ENCODE measurements at regions not wholly inside any gene's neighbourhood (a gene's known extent, or its start where the extent isn't known, plus 50 kb on each side); places are given as distances from the start of the nearest gene placed in this dataset.

- DNase-seq (ENCODE audit: low read depth): no peak
These were observed 550.5 kb downstream of the MMUT start for GRCh38 chr6:48912503-48912902.

GRCh38 chr6:48904809-48905208, 558.2 kb downstream of the MMUT start:
- no peak for DNase-seq (ENCODE audit: low read depth)

DNA sequence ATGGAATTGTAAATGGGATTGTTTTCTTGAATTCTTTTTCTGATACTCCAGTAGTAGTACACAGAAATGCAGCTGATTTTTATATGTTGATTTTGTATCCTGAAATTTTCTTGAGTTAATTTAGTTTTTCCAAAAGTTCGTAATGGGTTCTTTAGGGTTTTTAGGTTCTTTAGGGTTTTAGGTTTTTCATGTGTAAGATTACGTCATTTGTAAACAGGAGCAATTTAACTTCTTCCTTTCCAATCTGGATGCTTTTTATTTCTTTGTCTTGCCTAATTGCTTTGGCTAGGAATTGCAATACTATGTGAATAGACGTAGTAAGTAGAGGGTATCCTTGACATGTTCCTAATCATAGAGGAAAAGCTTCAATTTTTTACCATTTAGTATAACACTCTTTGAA, 568.6 kb downstream of the MMUT start:
- DNase-seq (ENCODE audit: low read depth): no peak

- DNase-seq (ENCODE audit: low read depth): no peak
These were observed 570.0 kb downstream of the MMUT start for GRCh38 chr6:48893048-48893447.

DNA sequence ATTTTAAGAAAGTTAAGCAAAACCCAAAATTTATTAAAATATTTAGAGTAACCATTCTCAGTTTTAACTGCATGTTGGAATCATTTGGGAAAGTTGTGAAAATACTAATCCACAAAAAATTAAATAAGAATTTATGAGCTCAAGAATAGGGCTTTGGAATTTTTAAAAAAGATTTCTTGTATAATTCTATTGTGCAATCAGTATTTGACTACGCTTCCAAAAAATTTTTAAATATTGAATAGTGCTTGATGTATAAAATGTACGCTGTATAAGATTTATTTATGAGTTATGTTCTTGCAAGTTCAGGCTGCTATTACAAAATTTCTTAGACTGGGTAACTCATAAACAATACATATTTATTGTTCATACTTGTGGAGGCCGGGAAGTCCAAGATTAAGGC, 571.7 kb downstream of the MMUT start:
- DNase-seq (ENCODE audit: low read depth): no peak

GRCh38 chr6:48889429-48889828, 573.6 kb downstream of the MMUT start:
- DNase-seq (ENCODE audit: low read depth): no peak

- no peak for DNase-seq (ENCODE audit: low read depth)
These were observed 579.9 kb downstream of the MMUT start for GRCh38 chr6:48883116-48883515.

GRCh38 chr6:48881551-48881950, 581.5 kb downstream of the MMUT start:
- DNase-seq (ENCODE audit: low read depth): no peak

DNA sequence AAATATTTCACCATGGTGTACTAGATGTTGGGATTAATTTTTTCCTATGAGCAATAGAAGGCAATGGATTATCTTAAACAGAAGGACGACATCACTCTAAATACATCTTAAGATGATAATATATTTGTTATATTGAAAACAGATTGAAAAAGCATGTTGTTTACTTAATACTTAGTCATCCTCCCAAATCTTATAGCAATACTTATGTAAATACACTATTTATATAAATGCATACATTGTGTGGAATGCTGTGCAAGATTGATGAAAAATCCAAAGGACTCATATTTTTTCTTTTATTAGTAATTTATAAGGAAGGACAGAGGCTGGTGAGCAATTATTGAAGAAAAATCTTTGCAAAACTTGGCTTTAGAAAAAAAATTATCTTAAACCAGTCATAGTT, 593.5 kb downstream of the MMUT start:
- DNase-seq (ENCODE audit: low read depth): no peak

GRCh38 chr6:48866682-48867081, 596.4 kb downstream of the MMUT start:
- no peak for DNase-seq (ENCODE audit: low read depth)

- DNase-seq (ENCODE audit: low read depth): no peak
These were observed 602.9 kb downstream of the MMUT start for GRCh38 chr6:48860175-48860574.

- no peak for DNase-seq (ENCODE audit: low read depth)
These were observed 603.4 kb downstream of the MMUT start for GRCh38 chr6:48859562-48860123.

GRCh38 chr6:48845219-48845618, 617.8 kb downstream of the MMUT start:
- no peak for DNase-seq (ENCODE audit: low read depth)

GRCh38 chr6:48844696-48845095, 618.4 kb downstream of the MMUT start:
- no peak for DNase-seq (ENCODE audit: low read depth)

- no peak for DNase-seq (ENCODE audit: low read depth)
These were observed 622.2 kb downstream of the MMUT start for GRCh38 chr6:48840896-48841295.

DNA sequence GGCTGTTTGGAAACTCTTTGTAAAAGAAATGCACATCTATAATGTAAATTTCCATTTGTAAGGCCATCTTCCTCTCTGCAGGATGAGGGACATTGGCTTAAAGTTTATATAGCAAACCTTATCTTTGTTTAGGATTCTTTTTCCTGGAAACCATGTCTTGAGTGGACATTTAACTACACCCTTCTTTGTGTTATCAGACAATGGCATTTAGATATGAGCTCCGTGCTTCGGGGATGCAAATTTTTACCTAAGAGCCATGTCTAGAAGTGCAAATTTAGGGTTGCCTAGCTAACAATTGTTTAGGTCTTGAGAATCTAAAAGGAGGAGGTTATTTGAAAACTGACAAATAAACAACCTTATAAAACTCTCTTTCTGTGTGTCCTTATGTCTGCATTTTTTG, 623.8 kb downstream of the MMUT start:
- no peak for DNase-seq (ENCODE audit: low read depth)

DNA sequence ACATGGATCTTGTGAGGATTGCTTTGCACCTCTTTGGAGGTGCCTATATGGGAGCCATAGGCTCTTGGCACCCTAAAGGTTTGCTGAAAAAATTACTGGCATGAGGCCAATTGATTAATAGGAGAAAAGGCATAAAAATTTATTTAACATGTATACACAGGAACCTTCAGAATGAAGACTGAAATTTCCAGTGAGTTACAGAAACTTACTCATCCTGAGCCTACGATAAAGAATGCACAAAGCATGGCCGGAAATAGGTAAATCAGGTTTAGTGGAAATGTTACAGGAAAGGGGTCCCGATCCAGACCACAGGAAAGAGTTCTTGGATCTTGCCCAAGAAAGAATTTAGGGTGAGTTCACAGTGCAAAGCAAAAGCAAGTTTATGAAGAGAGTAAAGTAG, 625.3 kb downstream of the MMUT start:
- DNase-seq (ENCODE audit: low read depth): no peak

DNA sequence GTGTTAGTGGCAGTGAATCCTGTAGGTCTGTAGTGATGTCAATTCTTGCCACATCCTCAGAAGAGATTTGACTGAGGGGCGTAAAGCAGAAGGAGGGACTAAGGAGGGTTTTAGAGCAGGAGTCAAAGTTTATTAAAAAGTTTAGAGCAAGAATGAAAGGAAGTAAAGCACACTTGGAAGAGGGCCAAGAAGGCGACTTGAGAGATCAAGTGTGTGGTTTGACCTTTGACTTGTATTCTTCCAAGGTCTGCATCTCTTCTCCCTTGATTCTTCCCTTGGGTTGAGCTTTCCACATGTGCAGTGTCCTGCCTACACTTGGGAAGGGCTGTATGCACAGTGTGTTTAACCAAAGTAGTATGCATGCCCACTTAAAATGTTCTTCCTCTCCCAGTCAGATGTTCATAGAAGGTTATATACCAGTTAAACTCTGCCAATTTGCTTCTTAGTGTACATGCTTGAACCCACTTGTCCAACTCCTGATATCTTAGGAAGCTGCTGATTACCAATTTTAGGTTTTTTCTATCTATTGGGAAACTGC, 627.6 kb downstream of the MMUT start:
- no peak for DNase-seq (ENCODE audit: low read depth)

GRCh38 chr6:48834706-48835105, 628.3 kb downstream of the MMUT start:
- DNase-seq (ENCODE audit: low read depth): no peak

DNA sequence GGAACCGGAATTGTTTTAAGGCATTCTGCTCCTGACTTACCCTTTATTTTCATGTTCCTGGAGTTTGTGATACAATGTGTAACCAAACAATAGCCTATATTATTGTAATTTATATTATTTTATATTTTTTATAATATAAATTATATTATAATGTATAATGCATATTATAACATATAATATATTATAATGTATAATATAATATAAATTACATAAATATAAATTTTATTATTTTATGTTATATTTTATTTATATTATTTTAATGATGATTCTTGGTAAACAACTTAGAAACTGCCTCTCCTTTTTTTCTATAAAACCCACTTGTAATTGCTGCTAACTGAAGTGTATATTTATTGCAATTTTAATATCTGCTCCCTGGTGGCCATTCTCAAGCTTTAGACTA, 629.1 kb downstream of the MMUT start:
- DNase-seq (ENCODE audit: low read depth): no peak

DNA sequence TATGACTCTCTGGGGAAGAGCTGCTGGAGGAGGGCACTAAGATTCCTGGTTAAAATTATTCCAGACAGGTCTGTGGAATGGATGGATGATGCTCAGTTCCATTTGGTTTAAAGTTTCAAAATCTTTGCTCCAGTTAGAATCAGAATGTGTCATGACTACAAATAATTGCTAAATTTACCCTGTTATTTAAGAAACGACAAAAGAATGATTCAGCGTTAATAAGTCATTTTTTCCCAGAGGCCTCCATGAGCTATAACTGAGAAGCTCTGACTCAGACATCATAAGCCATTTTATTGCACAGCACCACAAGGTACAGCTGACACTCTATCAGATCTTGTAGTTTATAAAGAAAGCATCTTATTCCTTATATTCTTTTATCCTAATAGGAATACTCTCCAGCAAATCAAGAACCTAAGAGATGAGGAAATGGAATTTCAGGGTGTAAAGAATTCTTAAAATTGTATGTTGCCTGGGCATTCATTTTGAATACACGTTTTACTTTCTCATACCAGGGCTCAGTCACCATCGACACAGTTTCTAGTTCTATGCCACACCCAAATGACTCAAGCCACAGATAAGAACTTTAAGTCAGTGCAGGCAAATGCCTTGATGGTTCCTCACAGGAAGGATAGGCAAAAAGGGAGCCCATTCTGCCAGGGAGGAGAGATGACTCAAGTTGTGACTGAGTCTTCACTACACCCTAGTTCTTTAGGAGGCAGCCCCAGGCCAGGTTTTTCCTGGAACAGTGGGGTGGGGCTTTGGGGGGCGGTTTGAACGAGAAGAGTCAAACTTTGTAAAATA, 636.0 kb downstream of the MMUT start:
- DNase-seq (ENCODE audit: low read depth): peak; percentile 97

GRCh38 chr6:48826152-48826515, 636.9 kb downstream of the MMUT start:
- no peak for DNase-seq (ENCODE audit: low read depth)

GRCh38 chr6:48825501-48826151, 637.4 kb downstream of the MMUT start:
- DNase-seq (ENCODE audit: low read depth): peak; percentile 48
